Heart left ventricle (tissue), 16 donors: ENCODE measurements at regions not wholly inside any gene's neighbourhood (a gene's known extent, or its start where the extent isn't known, plus 50 kb on each side); places are given as distances from the start of the nearest gene placed in this dataset.

Experiments used
- ATAC-seq, 4 donors: fragments of 200-7000 bp; cut with Tn5 transposase; one replicate each; pipeline ENCODE4 v1.9.1; 2020 to 2022; ENCODE audit warnings: moderate library complexity in 4 of 4, mild to moderate bottlenecking in 3 of 4, moderate number of reproducible peaks in 1 of 4
- DNase-seq, 5 donors: peaks; one replicate each; pipeline ENCODE4 v3.0.0-alpha.2; 2020
- H3K27ac ChIP-seq, 12 donors: fragments of 200-600 bp; sonication (generic) in 4 of 12; one replicate each; pipeline versions ENCODE4 v1.5.0 to v1.8.0; 2016 to 2022; ENCODE audit warnings: mild to moderate bottlenecking in 2 of 12
- H3K27me3 ChIP-seq, 9 donors: fragments of 200-600 bp; sonication (generic) in 2 of 9; one replicate each; pipeline versions ENCODE4 v1.5.1 to v1.8.0; 2016 to 2022; ENCODE audit warnings: mild to moderate bottlenecking in 3 of 9
- H3K36me3 ChIP-seq, 9 donors: fragments of 200-600 bp; sonication (generic) in 2 of 9; one replicate each; pipeline versions ENCODE4 v1.5.0 to v1.8.0; 2018 to 2022; ENCODE audit warnings: mild to moderate bottlenecking in 2 of 9
- H3K4me1 ChIP-seq, 12 donors: fragments of 200-600 bp; sonication (generic) in 4 of 12; one replicate each; pipeline versions ENCODE4 v1.5.0 to v1.8.0; 2016 to 2022; ENCODE audit warnings: mild to moderate bottlenecking in 3 of 12
- H3K4me3 ChIP-seq, 12 donors: fragments of 200-600 bp; sonication (generic) in 4 of 12; one replicate each; pipeline versions ENCODE4 v1.5.0 to v1.8.0; 2017 to 2022; ENCODE audit warnings: mild to moderate bottlenecking in 9 of 12, moderate library complexity in 4 of 12
- H3K9me3 ChIP-seq, 12 donors: fragments of 200-600 bp; sonication (generic) in 4 of 12; one replicate each; pipeline versions ENCODE4 v1.5.0 to v1.8.0; 2016 to 2022; ENCODE audit warnings: mild to moderate bottlenecking in 1 of 12
- CTCF ChIP-seq, 12 donors: fragments of 200-600 bp; sonication (generic) in 4 of 12; IDR thresholded peaks; one replicate each; pipeline versions ENCODE4 v1.5.0 to v1.8.0; 2018 to 2022; ENCODE audit warnings: antibody characterized with exemption in 12 of 12, mild to moderate bottlenecking in 5 of 12
- POLR2A ChIP-seq, 2 donors: fragments of 450-650 bp; IDR thresholded peaks; one replicate each; pipeline ENCODE4 v1.6.1; 2017; ENCODE audit warnings: antibody characterized with exemption in 2 of 2, mild to moderate bottlenecking in 2 of 2, moderate library complexity in 2 of 2
- WGBS, 4 donors: extraction: QIAGEN DNeasy Blood & Tissue Kit in 2 of 4; methylation state at CpG; one replicate each; pipeline versions ENCODE4 v1.1.5 to v1.1.7; 2013 to 2018; 5-methylcytosine and 5-hydroxymethylcytosine counted together
- intact Hi-C, 10 donors: fragments of 100-400 bp; cut with DNase I; formaldehyde crosslinking; loops; one replicate each; pipeline versions ENCODE4 v1.11.1 to v1.14.2; 2022
- donor health status: ischemic (EF 13 %, LVEDD 7.1; RV severe dilation, severe dysfunction).
- donor health status: healthy with polysubstance abuse.
- donor health status: DM: no; HTN: yes; CAD: no.
- donor health status: DM: no; HTN: no; CAD: no.
- donor health status: ischemic (EF 25% LVEDD 6.9; RV normal size, moderate dysfunction).
- donor health status: ischemic (EF 25% LVEDD 5.7; RV mildly dilated, moderate dysfunction).
- donor health status: healthy.
- donor health status: DM: yes; HTN: yes; CAD: no.
- donor health status: ischemic (EF 35%, LVEDD 5.7; RV mildly dilated, moderate dysfunction).
- donor health status: nonischemic (EF 11% LVEDD 7.7; RV severe dilation, severe dysfunction).
- donor health status: DM: yes; HTN: yes; CAD: no.
- donor health status: PGD.
- donor health status: ischemic (EF 29% LVEDD 5.4; RV normal size, mild dysfunction).
- donor health status: nonischemic (EF 23%, LVEDD 6.1; RV moderate dilation, normal function).

GRCh38 chr6:4191271-4191721 is 55.9 kb upstream of the ECI2 start:
- 95 to 100% (median 98%) methylated on average over 1 to 27 of the region's 27 CpGs for WGBS, 4 donors
- DNase-seq = no peak
- H3K9me3 ChIP-seq = no peaks in the 10 kb centered on the region
- H3K4me3 ChIP-seq = no peak overlapping the region
- no peak for ATAC-seq
- H3K27ac ChIP-seq = no peak overlapping the region
- intact Hi-C loops = no loop called here
- no peaks in the 10 kb centered on the region for H3K27me3 ChIP-seq
- TF ChIP-seq CTCF (IDR thresholded peaks at IDR 0.05) (no peak), POLR2A (IDR thresholded peaks at IDR 0.05) (no peak)
- H3K4me1 ChIP-seq = peaks cover 0 to 3% (median 0%) of the 10 kb centered on the region in 12 donors
- no peaks in the 10 kb centered on the region for H3K36me3 ChIP-seq

- H3K9me3 ChIP-seq = no peaks in the 10 kb centered on the region
- intact Hi-C loops = no loop called here
- DNase-seq = no peak
- H3K4me3 ChIP-seq = no peak overlapping the region
- WGBS, 4 donors = 86 to 90% (median 88%) methylated on average over 10 of the region's 10 CpGs
- no peak for ATAC-seq
- no peaks in the 10 kb centered on the region for H3K36me3 ChIP-seq
- no peaks in the 10 kb centered on the region for H3K27me3 ChIP-seq
- TF ChIP-seq CTCF (IDR thresholded peaks at IDR 0.05) (no peak), POLR2A (IDR thresholded peaks at IDR 0.05) (no peak)
- H3K27ac ChIP-seq = no peak overlapping the region
- H3K4me1 ChIP-seq = peaks cover 0 to 5% (median 0%) of the 10 kb centered on the region in 12 donors
These were observed 53.9 kb upstream of the ECI2 start for GRCh38 chr6:4189249-4189648.

GRCh38 chr6:4188801-4189200 is 53.4 kb upstream of the ECI2 start:
- Histone ChIP-seq H3K36me3 (no peaks in the 10 kb centered on the region), H3K27me3 (no peaks in the 10 kb centered on the region), H3K27ac (no peak overlapping the region), H3K9me3 (no peaks in the 10 kb centered on the region), H3K4me1 (peaks cover 0 to 5% (median 0%) of the 10 kb centered on the region in 12 donors), H3K4me3 (no peak overlapping the region)
- intact Hi-C loops = no loop called here
- TF ChIP-seq CTCF (IDR thresholded peaks at IDR 0.05) (no peak), POLR2A (IDR thresholded peaks at IDR 0.05) (no peak)
- no peak for ATAC-seq
- 92 to 95% (median 94%) methylated on average over 25 of the region's 25 CpGs for WGBS, 4 donors
- no peak for DNase-seq

GRCh38 chr6:4187480-4187879 is 52.1 kb upstream of the ECI2 start:
- Histone ChIP-seq H3K27me3 (no peaks in the 10 kb centered on the region), H3K9me3 (no peaks in the 10 kb centered on the region), H3K4me3 (no peak overlapping the region), H3K4me1 (peaks cover 0 to 5% (median 0%) of the 10 kb centered on the region in 12 donors), H3K36me3 (no peaks in the 10 kb centered on the region), H3K27ac (no peak overlapping the region)
- no peak for ATAC-seq
- DNase-seq = no peak
- intact Hi-C loops = no loop called here
- 71 to 84% (median 79%) methylated on average over 2 of the region's 2 CpGs for WGBS, 4 donors
- TF ChIP-seq CTCF (IDR thresholded peaks at IDR 0.05) = no peak
- TF ChIP-seq POLR2A (IDR thresholded peaks at IDR 0.05) = no peak
